ENCODE measurements at regions not wholly inside any gene's neighbourhood (a gene's known extent, or its start where the extent isn't known, plus 50 kb on each side); places are given as distances from the start of the nearest gene placed in this dataset.

DNA sequence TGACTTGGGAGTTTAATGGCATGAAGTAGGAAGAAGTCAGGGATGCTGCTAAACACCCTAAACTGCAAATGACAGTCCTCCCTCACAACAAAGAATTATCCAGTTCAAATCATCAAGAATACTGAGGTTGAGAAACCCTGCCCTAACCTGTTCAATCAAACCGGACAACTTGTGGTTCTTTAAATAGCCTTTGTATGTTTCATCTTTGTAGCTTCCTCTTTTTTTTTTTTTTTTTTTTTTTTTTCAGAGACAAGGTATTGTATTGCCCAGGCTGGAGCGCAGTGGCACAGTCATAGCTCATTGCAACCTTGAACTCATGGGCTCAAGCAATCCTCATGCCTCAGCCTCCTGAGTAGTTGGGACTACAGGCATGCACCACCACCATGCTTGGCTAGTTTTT, 52.5 kb upstream of the TTC29 start:
- no peak for DNase-seq (ENCODE audit: low read depth)

DNA sequence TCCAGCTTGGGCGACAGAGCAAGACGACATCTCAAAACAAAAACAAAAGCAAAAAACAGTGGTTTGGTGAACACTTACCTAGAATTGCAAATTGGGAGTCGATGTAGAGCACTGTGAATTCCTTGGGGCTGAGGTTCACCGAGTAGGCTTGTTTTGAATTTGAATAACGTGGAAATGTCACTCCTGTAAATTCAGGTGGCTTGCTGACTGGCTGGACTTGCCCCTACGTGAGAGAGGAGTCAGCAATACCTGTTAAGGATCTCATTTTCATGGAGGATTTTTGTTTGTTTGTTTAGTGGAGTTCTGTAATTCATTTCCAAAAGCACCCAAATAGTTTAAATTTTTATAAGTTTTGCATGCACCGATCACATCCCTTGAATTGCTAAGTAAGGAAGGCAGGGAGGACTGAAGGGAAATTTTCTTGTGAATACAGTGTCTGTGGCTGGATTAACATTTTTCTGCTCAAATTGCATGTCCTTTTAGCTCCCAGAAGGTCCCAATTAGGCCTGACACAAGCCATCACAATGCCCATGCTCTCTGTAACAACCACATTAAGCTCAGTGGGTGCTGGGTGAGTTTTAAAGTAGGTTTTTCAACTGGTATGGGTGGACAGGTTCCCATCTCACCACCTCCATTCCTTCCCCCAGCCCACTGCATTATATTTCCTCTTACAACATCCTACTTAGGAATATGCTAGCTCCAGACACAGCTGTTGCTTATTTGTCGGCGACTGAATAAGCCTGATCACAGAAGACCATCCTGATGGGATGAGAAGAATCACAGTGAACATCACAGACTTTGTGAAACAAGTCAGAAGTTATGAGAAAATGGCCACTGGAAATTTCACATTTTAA, 58.5 kb upstream of the TTC29 start:
- no peak for DNase-seq (ENCODE audit: low read depth)

DNA sequence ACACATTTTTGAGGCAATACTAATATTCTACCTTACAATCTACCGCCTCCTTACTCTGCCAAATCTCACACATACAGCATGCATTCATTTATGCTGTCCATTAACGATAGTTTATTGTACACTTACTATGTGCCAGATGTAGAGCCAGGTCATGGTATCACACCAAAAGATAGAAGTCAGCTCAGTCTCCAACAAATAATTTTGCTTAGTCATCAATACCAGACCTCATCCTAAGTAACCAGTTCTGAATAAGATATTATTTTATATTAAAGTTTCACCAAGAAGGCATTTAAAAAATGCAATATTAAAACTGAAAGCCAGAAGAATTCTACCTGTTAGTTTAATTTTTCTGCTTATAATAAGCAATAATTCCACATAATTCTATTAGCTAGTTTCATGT, 60.6 kb upstream of the TTC29 start:
- DNase-seq (ENCODE audit: low read depth): no peak

- no peak for DNase-seq (ENCODE audit: low read depth)
Observed at GRCh38 chr4:147009875-147010274, 64.2 kb upstream of the TTC29 start.

GRCh38 chr4:147011411-147011810, 65.7 kb upstream of the TTC29 start:
- DNase-seq (ENCODE audit: low read depth): no peak

DNA sequence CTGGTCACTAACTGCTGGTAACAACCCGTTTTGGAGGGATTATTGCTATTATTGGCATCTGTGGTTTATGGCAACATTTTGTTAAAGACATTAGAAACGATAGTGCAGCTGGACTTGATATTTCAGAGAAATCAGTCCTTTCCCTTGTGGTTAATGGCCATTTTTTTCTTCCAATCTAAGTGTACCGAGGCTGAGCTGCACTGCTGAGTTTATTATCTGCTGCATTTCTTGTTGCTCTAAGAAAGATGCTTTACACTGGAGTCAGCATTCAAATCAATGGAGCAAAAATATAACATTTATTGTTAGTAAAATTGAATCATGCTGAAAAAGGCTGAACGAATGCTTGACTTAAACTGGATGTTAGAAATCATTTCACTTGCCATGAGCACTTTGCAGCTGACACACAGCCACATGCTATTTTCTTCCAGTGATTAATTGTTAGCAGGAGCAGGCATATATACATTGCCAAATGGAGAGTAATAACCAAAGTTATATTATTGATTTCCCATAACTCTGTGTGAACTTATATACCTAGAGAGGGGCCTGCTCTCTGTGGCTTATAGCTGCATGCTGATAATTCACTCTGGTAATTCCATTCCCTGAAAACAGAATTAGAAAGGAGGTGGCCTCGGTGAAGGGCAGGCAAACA, 66.5 kb upstream of the TTC29 start:
- DNase-seq (ENCODE audit: low read depth): no peak

DNA sequence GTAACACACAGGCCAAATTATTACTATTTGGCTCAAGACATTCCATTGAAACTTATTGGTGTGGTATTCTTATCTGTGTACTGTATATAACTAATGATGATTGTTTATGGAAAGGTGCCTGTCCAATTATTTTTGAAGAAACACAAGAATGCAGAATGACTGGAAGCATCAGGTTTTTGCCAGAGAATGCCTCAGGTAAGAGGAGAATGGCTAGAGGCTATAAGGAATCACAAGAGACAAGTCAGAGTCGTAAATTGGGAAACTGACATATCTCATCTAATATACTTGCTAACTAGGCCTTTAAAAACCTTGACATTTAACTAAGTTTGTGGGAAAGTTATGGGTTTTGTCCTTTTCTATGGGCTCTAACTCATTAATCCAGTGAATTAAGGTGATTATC, 69.3 kb upstream of the TTC29 start:
- DNase-seq (ENCODE audit: low read depth): no peak

DNA sequence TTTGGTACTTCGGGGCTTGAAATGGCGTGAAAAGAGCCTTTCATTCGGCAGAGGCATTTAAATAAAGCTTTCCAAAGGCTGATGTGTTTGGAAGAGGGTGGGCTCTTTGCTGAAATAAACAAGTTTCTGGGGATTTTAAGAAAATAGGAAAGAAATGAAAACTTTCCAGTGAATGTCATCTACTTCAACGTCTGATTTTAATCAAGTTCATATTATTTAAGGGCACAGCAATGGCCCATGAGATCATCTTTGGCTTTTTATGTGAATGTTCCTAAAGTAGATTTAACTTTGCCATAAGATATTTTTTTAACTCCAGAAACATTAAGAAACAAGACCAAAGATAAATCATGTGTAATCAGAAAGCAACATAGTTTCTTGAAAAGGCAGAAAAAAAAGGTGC, 69.8 kb upstream of the TTC29 start:
- no peak for DNase-seq (ENCODE audit: low read depth)

DNA sequence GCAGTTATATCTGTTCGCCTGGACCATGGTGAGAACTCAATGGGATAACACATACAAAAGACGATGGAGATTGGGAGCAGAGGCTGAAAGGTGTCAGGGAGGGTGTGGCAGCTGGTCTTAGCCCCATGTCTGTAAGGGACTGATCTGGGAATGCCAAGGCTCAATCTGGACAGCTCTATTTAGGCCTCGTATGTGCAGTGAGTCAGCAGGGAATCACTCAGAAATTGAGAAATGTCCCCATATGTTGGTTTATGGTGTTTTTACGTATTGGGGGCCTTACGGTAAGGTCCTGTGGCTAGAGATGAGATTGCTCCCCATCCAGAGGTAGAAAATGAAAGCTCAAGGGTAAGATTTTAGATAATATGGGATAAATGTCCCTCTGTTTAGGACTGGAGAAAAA, 71.4 kb upstream of the TTC29 start:
- no peak for DNase-seq (ENCODE audit: low read depth)

DNA sequence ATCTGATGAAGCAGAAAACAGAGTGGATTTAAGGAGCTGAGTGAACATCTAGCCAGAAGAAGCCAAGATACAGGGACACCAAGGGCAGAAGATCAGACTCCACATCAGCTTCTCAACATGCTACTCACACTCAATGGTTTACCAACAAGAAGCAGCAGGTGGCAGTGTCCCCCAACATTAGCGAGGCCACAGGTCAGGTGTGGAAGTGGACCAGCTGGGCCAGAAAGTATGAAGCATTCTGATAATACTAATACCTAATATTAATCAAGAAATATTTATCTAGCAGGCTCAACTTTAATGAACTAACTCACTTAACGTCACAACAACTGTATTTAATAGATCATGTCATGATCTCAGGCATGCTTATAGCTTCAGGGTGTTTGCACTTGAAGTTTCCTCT, 73.4 kb upstream of the TTC29 start:
- peak; percentile 3 for DNase-seq (ENCODE audit: low read depth)

GRCh38 chr4:147020456-147020855, 74.8 kb upstream of the TTC29 start:
- DNase-seq (ENCODE audit: low read depth): no peak

GRCh38 chr4:147025042-147025441, 79.4 kb upstream of the TTC29 start:
- no peak for DNase-seq (ENCODE audit: low read depth)

DNA sequence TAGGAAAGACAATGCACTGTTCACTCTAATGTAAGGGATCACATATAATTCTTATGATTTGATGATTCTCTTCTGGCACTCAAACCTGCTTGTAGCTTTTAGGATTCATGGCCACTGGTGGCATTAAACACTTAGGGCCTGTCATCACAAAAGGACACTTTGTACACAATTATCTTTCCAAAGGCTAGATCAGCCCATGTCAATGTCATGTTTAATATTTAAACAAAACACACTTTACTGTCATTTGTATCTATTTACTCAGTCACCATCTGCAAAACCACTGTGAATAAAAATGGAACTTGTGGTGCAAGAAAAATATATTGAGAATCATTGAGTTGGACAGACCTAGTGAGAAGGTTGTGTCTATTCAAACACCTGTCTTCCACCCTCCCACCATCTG, 83.6 kb upstream of the TTC29 start:
- DNase-seq (ENCODE audit: low read depth): no peak

DNA sequence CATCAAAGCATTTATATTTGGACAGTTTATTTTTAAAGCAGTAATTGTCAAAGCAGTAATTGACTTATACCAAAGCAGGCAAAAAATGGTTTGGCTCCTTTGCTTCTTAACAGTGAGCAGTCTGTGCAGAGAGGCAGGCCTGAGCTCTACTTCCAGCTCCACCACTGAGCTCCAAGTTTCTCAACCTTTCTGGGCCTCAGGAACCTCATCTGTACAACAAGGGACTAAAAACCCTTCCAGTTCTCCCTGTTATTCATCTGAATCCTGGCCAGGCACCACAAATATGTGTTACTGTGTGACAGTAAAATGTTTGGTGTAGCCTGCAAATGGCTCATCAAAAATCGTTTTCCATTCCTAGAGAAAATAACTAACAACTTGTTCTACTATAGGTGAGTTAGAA, 88.7 kb upstream of the TTC29 start:
- no peak for DNase-seq (ENCODE audit: low read depth)

- DNase-seq (ENCODE audit: low read depth): no peak
Observed at GRCh38 chr4:147037069-147037468, 91.4 kb upstream of the TTC29 start.

- DNase-seq (ENCODE audit: low read depth): no peak
Observed at GRCh38 chr4:147039976-147040575, 94.4 kb upstream of the TTC29 start.

- DNase-seq (ENCODE audit: low read depth): no peak
Observed at GRCh38 chr4:147040874-147041273, 95.2 kb upstream of the TTC29 start.

GRCh38 chr4:147041376-147041775, 95.7 kb upstream of the TTC29 start:
- DNase-seq (ENCODE audit: low read depth): no peak

- no peak for DNase-seq (ENCODE audit: low read depth)
Observed at GRCh38 chr4:147042046-147042445, 96.4 kb upstream of the TTC29 start.

- DNase-seq (ENCODE audit: low read depth): no peak
Observed at GRCh38 chr4:147044241-147044640, 98.6 kb upstream of the TTC29 start.

- DNase-seq (ENCODE audit: low read depth): no peak
Observed at GRCh38 chr4:147049946-147050345, 104.3 kb upstream of the TTC29 start.

DNA sequence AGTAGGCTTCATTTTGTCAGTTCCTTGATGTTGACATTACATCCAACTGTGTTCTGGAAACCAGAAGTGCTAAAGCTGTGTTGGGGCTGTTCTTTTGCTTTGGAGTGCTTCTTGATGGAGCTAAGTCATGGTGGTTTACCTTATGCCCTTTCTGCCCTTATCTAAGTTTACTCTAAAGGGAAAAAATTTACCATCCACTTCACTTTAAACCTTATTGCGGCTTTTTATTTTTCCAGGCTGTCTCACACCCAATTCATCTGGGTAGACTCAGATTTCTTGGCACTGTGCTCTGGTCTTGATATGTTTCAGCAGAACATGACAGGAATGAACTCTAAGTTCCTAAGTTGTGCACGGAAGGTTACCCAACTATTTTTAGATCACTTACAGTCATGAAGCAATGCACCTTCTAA, 104.7 kb upstream of the TTC29 start:
- no peak for DNase-seq (ENCODE audit: low read depth)

DNA sequence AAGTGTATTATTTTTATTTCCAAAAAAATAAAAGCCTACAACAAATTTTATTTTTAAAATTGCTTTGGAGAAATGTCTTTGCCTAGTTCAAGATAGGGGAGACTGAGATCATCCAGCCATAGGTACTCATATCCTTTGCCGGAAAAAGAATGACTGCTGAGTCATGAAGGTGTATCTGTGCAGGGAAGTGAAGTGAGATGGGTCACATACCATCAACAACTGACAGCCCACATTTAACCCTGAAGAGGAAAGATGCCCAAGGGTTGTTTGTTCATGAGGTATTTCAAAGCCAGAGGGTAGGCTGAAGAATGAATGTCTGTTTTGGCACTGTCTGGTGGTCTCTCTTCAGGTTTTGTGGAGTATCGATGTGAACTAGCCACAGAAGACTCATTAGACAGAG, 106.7 kb upstream of the TTC29 start:
- no peak for DNase-seq (ENCODE audit: low read depth)
